Activated effector memory CD4-positive, alpha-beta T cell treated with Interleukin-2 at 50 U/mL for 16 hours (primary cell): ENCODE measurements at regions not wholly inside any gene's neighbourhood (a gene's known extent, or its start where the extent isn't known, plus 50 kb on each side); places are given as distances from the start of the nearest gene placed in this dataset.

Experiments
- DNase-seq: peaks from one replicate; pipeline ENCODE4 v3.0.0-alpha.2; 2020

GRCh38 chr14:86015941-86016340 is 486.0 kb downstream of the FLRT2 start:
- DNase-seq, result no peak

GRCh38 chr14:86015511-86015910 is 485.6 kb downstream of the FLRT2 start:
- no peak for DNase-seq

GRCh38 chr14:86013641-86014040 is 483.7 kb downstream of the FLRT2 start:
- DNase-seq, result no peak

DNA sequence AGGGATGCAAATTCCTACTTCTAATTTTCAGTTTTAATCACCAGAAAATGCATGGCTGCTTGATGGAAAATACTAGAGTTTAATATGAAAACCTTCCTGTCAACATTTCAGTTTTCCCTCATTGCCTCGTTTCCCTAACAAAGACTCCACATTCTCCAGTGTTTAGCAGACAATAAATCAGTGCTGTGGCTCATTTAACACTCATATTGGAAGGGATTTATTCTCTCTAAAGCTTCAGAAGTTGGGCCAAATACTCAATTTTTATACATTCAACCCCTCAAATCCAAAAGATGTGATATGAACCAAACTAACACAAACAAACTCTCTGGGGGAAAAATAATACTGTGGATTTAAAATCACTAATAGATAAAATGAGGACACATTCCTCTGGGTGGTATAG is 482.5 kb downstream of the FLRT2 start:
- DNase-seq, result no peak

DNA sequence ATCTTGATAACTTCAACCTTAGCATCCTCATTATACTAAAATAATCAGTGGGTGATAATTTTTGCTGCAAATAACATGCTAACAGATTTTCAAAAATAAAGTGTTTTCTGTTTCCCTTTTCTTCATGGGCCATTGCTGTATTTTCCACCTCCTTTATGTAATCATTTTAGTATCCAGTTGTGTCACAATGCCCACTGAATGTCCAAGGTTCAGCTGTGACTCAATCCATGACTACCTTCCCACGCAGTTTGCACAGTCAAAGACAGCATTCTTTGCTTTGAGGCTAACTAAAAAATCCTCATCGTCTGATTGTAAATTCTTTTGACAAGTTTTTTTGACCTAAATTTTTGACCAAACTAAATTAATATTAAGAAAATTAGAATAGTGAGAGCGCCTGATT is 474.1 kb downstream of the FLRT2 start:
- no peak for DNase-seq

GRCh38 chr14:85996551-85996950 is 466.6 kb downstream of the FLRT2 start:
- DNase-seq, result no peak

GRCh38 chr14:85991156-85991555 is 461.2 kb downstream of the FLRT2 start:
- no peak for DNase-seq

GRCh38 chr14:85987907-85988306 is 458.0 kb downstream of the FLRT2 start:
- DNase-seq, result no peak

DNA sequence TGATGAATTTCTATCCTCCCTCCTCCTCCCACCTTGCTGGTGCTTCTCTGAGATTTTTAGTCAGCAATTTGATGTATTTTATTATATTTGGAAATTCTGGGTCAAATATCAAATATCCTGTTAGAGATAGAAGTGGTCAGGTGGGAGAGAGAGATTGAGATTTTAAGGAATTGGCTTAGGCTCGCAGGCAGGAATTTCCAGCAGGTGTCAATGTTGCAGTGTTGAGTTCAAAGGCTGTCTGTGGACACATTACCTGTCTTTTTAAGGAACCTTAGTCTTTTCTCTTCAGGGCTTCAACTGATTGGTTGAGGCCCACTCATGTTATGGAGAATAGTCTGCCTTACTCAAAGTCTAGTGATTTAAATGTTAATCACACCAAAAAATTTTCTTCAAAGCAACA is 457.3 kb downstream of the FLRT2 start:
- DNase-seq, result no peak

DNA sequence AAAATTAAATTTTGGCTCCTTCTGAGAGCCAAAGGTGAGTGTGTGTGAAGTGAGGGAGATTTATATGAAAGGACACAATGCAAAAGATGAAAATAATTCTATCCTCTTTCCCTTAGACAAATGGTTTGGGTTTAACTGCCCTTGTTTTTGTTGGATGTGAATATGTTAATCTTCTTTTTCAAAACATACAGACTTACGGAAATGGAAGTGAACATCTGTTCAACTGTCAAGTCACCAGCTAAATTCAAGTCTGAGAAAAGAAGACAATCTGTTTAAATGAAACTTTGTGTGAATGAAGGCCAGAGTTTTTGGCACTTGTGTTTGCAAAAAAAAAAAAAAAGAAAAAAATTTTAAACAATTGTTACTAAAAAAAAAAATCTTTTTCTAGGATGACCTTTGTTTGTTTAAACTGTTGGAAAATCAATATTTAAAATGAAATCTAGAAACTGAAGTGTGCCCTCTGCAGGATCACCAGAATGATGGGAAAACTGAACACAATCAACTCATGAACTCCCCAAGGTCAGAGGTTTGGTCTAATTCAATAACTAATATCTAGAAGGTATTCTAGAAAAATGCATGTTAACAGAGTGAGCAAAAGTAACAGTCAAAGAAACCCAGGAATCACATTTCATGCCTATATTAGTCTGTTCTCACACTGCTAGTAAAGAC is 448.8 kb downstream of the FLRT2 start:
- DNase-seq, result no peak

- no peak for DNase-seq
Measured at GRCh38 chr14:85974602-85975001, 444.7 kb downstream of the FLRT2 start.

DNA sequence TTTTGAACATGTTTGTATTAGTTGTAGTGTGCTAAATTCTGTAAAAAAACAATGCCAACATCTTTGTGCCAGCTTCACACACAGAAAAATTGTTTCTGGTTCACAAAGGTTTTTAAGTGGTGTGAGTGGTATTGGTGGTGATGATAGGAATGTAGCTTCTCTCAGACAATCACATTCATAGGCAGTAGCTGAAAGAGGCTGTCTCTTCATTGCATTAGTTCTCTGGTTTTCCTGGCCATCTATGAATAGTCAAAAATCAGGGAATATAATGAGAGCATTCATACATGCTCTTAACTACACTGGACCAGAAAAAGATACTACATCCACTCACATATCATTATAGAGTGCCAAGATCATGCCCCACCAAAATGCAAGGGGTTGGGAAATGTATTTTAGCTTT is 433.5 kb downstream of the FLRT2 start:
- no peak for DNase-seq

DNA sequence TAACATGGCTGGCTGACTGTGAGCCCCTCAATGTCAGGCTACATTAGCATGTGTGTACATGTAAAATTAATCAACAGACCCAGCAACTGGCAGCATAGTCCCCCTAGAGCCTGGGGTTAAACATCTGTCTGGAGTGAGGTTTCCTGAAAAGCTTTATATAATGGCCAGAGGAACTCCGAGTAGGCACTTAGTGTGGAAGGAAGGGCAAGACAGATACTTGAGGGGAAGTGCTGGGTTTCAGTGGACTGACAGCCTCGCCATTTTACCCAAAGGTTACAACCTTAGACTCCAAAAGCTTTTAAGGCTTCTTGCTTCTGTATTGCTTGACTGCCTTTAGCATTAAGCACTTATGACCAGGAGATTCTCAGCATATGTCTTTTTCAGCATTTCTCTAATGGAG is 430.8 kb downstream of the FLRT2 start:
- DNase-seq, result no peak

GRCh38 chr14:85959063-85959462 is 429.1 kb downstream of the FLRT2 start:
- no peak for DNase-seq

GRCh38 chr14:85958069-85958468 is 428.1 kb downstream of the FLRT2 start:
- no peak for DNase-seq

DNA sequence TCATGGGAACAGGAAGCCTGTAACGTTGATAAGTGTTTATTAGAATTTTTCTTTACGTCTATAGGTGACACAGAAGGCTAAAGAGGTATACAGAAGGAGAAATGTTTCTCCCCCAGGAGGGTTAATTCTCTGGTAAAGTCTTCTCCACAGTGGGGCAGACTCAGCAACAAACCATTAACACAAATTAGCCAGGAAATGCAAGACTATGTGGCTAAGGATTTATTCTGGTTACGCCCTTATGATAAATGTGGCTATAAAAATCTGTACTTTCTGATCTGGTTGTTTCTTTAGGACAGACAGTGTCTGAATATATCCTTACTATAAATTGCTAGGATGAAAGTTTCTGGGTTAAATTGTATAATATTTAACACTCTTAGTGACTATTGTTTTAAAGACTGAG is 423.3 kb downstream of the FLRT2 start:
- no peak for DNase-seq

DNA sequence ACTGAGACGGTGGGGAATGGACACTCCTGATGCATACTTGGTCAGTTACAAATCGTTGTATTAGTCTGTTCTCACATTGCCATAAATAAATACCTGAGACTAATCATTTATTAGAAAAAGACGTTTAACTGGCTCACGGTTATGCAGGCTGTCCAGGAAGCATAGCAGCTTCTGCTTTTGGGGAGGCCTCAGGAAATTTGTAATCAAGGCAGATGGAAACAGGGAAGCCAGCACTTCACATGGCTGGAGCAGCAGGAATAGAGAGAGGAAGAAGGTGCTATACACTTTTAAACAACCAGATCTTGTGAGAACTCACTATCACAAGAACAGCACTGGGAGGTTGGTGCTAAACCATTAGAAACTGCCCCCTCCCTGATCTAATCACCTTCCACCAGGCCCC is 418.2 kb downstream of the FLRT2 start:
- DNase-seq, result no peak

DNA sequence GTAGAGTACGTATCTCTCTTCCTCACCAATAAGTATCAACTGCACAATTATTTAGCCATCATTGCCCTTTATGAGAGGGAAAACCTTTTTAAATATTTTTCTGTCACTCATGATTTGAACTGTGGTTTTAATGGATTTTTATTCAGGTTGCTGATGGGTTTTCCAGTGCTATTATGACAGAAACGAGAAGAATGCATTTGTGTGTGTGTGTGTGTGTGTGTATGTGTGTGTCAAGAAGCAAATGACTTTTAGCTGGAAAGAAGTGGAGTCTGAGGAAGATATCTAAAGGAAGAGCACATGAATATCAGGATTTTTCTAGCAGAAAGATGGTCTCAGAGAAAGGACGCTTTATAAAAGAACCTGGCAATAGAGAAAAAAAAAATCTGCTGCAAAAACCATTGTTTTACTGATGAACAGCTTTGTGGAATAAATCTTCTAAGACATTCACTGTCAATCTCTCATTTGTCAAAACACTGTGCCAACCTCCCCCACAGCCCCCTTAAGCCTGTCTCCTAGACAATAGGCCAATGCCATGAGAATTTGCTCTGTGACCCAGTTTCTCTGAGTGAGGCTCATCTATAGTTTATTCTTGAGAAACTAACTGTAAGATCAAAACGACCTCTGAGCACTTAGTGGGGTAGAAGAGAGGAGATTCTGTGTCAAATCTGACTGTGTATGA is 417.7 kb downstream of the FLRT2 start:
- DNase-seq, result no peak

DNA sequence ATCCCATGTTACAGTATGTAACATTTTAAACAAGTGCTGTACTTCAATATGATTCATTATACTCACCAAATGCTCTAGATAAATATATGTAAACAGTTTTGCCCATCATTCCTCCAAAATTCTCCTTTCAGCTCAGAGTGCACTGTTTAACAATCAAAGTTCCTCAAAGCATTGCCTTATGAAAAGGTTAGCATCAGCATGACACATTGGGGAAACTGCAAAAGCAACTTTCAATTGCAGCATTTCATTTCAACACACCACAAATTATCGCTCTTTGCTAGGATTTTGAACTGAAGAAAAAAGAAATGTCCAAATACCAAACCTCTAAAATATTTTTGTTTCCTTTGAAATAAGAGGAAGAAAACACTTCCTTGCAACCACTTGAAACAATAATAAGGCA is 413.2 kb downstream of the FLRT2 start:
- no peak for DNase-seq

DNA sequence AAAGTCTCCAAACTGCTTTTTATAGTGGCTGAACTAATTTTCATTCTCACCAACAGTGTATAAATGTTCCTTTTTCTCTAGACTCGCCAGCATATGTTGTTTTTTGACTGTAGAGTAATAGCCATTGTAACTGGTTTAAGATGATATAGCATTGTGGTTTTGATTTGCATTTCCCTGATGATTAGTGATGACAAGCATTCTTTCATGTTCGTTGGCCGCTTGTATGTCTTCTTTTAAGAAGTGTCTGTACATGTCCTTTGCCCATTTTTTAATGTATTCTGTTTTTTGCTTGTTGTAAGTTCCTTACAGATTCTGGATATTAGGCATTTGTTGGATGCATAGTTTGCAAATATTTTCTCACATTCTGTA is 404.9 kb downstream of the FLRT2 start:
- DNase-seq, result no peak

DNA sequence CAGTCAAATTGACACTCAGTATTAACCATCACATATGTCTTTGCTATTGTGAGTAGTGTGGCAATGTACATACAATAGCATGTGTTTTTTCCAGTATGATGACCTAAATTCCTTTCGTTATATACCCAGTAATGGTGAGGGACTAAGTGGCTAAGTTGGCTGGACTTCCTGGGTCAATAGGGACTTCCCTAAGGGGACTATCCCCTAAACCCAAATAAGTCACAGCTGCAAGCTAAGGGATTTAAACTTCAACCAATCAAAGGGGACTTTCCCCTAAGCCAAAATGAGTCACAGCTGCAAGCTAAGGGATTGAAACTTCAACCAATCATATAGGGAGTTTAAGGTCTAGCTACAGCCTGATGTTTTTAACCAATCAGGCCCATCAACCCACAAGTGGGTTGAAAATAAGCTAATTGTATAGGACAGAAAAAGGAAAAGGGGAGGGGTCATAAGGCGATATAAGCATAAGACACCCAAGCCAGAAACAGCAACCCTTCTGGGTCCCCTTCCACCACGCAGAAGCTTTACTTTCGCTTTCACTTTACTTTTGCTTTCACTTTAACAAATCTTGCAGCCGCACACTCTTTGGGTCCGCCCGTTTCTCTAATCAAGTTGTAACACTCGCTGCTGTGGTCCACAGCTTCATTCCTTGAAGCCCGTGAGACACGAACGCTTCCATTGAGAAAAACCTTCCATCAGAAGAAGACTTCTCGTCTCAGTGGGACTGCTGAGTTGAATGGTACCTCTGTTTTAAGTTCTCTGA is 404.4 kb downstream of the FLRT2 start:
- DNase-seq, result peak; percentile 38

GRCh38 chr14:85921241-85921640 is 391.3 kb downstream of the FLRT2 start:
- no peak for DNase-seq

DNA sequence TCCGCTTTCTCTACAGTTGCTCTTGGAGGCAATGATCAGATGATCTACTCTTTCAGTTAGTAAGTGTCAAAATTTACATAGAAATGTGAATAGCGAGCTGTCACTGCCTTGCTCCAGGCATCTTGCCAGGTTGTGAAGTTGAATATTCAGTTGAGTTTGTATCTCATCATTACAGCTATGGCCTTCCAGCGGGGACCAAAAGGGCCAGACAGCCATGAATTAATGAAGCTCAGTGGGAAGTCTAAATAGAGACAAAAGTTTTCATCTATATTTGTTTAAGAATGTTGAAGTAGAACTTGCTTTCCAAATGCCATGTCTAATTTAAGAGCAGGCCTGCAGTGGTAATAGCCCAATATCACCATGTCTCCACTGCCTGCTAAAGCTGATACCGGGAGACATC is 387.8 kb downstream of the FLRT2 start:
- no peak for DNase-seq

DNA sequence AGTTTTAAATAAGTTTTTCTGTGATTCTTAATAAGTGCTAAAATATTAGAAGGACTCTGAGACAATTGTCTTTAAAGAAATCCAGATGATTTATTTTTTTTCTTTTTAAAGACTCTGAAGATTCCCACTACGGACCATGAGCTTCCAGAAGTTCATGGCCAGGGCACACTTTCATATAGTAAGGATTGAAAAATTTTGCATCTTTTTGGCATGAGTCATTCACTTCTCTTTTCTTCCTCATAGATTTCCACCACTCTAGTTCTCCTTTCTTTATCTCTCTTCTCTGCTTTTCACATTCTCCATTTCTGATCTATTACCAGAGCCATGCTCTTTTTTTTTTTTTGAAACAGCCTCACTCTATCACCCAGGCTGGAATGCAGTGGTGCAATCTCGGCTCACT is 385.8 kb downstream of the FLRT2 start:
- no peak for DNase-seq
